HFFc6 (cell line): ENCODE measurements at regions not wholly inside any gene's neighbourhood (a gene's known extent, or its start where the extent isn't known, plus 50 kb on each side); places are given as distances from the start of the nearest gene placed in this dataset.

Experiments used
- DNase-seq: peaks from one replicate; pipeline ENCODE4 v3.0.0-alpha.2; 2018
- H3K27ac Mint-ChIP-seq: 2 replicates; pipeline ENCODE4 v1.8.0; 2020; ENCODE audit warnings: mild to moderate bottlenecking, mixed read lengths
- H3K27me3 Mint-ChIP-seq: 2 replicates; pipeline ENCODE4 v1.8.0; 2021; ENCODE audit warnings: mild to moderate bottlenecking, moderate library complexity, mixed read lengths; ENCODE audit not compliant: insufficient read depth
- H3K36me3 Mint-ChIP-seq: 2 replicates; pipeline ENCODE4 v1.8.0; 2021; ENCODE audit warnings: low read depth, mixed read lengths
- H3K4me1 Mint-ChIP-seq: 2 replicates; pipeline ENCODE4 v1.8.0; 2020; ENCODE audit warnings: low read depth, mixed read lengths
- H3K4me3 Mint-ChIP-seq: 2 replicates; pipeline ENCODE4 v1.8.0; 2020; ENCODE audit warnings: mild to moderate bottlenecking, moderate library complexity, mixed read lengths
- H3K9me3 Mint-ChIP-seq: 2 replicates; pipeline ENCODE4 v1.8.0; 2020; ENCODE audit warnings: mild to moderate bottlenecking, mixed read lengths
- CTCF ChIP-seq: fragments of 200-600 bp; sonication (generic); IDR thresholded peaks from 2 replicates; pipeline ENCODE4 v1.5.0; 2021; ENCODE audit warnings: antibody characterized with exemption, mild to moderate bottlenecking

DNA sequence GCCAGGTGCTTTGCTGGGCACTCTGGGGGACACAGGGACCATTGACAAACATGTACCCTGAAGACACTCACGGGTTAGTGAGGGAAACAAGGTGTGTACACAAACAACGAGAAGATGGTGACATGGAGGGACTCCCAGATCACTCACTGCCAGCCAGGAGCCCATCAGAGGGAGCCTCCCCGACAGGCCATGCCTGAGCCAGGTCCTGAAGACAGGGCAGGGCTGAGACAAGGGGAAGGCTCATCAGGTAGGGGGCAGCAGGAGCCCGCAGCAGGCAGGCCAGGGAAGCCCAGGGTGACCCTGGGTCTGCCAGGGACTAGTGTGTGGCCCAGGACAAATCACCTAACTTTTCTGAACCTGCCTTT is 127.9 kb downstream of the BUD13 start:
- Mint-ChIP-seq H3K9me3 (no peaks in the 10 kb centered on the region), H3K27ac (no peak overlapping the region), H3K4me1 (no peaks in the 10 kb centered on the region), H3K36me3 (no peaks in the 10 kb centered on the region), H3K27me3 (peaks cover 10% of the 10 kb centered on the region), H3K4me3 (no peak overlapping the region)
- DNase-seq, result no peak
- TF ChIP-seq CTCF, result no peak

DNA sequence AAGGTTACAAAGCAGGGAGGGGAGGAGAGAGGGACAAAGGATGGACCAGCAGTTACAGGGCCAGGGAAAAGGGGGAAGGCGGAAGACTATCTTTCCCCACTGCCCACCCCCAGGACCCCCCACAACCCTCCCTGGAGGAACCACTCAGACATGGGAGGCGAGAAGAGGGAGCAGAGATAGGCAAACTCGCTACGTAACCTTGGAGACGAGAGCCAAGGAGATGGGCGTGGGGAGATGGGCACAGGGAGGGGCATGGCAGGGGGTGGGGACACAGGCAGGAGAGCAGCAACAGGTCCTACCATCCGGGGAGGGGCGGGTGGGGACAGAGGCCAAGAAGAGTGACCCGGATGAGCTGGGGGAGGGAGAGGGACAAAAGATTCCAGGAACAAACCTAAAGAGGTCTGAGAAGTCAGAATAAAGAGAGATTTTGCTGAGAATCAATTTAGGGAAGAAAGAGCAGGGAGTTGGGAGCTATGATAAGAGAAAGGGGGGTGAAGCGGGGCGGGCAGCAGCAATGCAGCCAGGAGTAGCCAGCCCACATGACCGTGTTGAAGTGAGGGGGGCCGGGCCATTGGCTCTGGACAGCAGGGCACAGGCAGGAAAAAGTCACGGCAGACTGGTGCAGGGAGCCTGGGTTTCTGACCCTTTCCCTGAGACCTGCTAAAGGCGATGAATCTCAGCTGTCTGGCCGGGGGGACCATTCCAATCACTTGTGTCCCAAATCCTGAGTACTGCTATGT is 128.4 kb downstream of the BUD13 start:
- no peak for TF ChIP-seq CTCF
- Mint-ChIP-seq H3K4me1 (no peaks in the 10 kb centered on the region), H3K36me3 (no peaks in the 10 kb centered on the region), H3K9me3 (no peaks in the 10 kb centered on the region), H3K4me3 (no peak overlapping the region), H3K27me3 (peaks cover 10% of the 10 kb centered on the region), H3K27ac (no peak overlapping the region)
- no peak for DNase-seq

GRCh38 chr11:116643521-116643920 is 129.3 kb downstream of the BUD13 start:
- no peak for TF ChIP-seq CTCF
- no peaks in the 10 kb centered on the region for H3K9me3 Mint-ChIP-seq
- DNase-seq, result no peak
- no peaks in the 10 kb centered on the region for H3K36me3 Mint-ChIP-seq
- H3K4me1 Mint-ChIP-seq, result no peaks in the 10 kb centered on the region
- no peak overlapping the region for H3K27ac Mint-ChIP-seq
- no peak overlapping the region for H3K4me3 Mint-ChIP-seq
- H3K27me3 Mint-ChIP-seq, result peaks cover 5% of the 10 kb centered on the region

GRCh38 chr11:116642902-116643301 is 129.9 kb downstream of the BUD13 start:
- no peak for DNase-seq
- Mint-ChIP-seq H3K27me3 (peaks cover 5% of the 10 kb centered on the region), H3K27ac (no peak overlapping the region), H3K4me1 (no peaks in the 10 kb centered on the region), H3K36me3 (no peaks in the 10 kb centered on the region), H3K4me3 (no peak overlapping the region), H3K9me3 (no peaks in the 10 kb centered on the region)
- TF ChIP-seq CTCF, result no peak

DNA sequence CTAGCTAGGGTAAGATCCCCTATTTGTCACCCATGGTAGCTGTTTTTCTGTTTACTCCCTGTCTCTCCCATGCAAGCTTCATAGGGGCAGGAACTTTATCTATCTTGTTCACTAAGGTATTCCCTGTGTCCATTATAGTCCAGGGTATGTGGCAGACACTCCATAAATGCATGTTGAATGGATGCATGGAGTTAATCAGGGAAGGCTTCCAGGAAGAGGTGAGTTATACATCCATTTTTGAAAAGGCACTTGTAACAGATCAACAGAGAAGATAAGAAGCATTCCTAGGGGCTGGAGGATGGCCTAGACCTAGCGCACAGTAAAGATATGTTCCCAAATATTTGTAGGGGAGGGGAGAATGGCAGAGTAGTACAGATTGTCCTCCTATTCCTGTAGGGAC is 130.3 kb downstream of the BUD13 start:
- H3K27me3 Mint-ChIP-seq, result peaks cover 5% of the 10 kb centered on the region
- no peaks in the 10 kb centered on the region for H3K9me3 Mint-ChIP-seq
- no peaks in the 10 kb centered on the region for H3K4me1 Mint-ChIP-seq
- H3K36me3 Mint-ChIP-seq, result no peaks in the 10 kb centered on the region
- no peak for TF ChIP-seq CTCF
- no peak for DNase-seq
- H3K4me3 Mint-ChIP-seq, result no peak overlapping the region
- H3K27ac Mint-ChIP-seq, result no peak overlapping the region
